Karpas-422 (cell line): ENCODE measurements at regions not wholly inside any gene's neighbourhood (a gene's known extent, or its start where the extent isn't known, plus 50 kb on each side); places are given as distances from the start of the nearest gene placed in this dataset.

Experiments used
- DNase-seq: peaks from one replicate; pipeline ENCODE4 v3.0.0-alpha.2; 2015
- H2AFZ ChIP-seq: fragments of 200-600 bp; sonication (generic); 2 replicates; pipeline ENCODE4 v1.6.1; 2014; ENCODE audit warnings: antibody characterized with exemption, low read length, mixed read lengths
- H3K27ac ChIP-seq: fragments of 200-600 bp; sonication (generic); 2 replicates; pipeline ENCODE4 v1.5.1; 2014; ENCODE audit warnings: mild to moderate bottlenecking, low read length, moderate library complexity
- H3K27me3 ChIP-seq: fragments of 200-600 bp; sonication (generic); 2 replicates; pipeline ENCODE4 v1.6.1; 2014; ENCODE audit warnings: low read length, mixed read lengths
- H3K36me3 ChIP-seq: fragments of 200-600 bp; sonication (generic); 2 replicates; pipeline ENCODE4 v1.6.1; 2014; ENCODE audit warnings: low read length, mixed read lengths; ENCODE audit not compliant: insufficient read depth
- H3K4me1 ChIP-seq: fragments of 200-600 bp; sonication (generic); 2 replicates; pipeline ENCODE4 v1.6.1; 2014; ENCODE audit warnings: mild to moderate bottlenecking, low read length, mixed read lengths
- H3K4me2 ChIP-seq: fragments of 200-600 bp; sonication (generic); 2 replicates; pipeline ENCODE4 v1.6.1; 2014; ENCODE audit warnings: low read length, low read depth, mild to moderate bottlenecking; ENCODE audit not compliant: poor library complexity, severe bottlenecking
- H3K4me3 ChIP-seq: fragments of 200-600 bp; sonication (generic); 2 replicates; pipeline ENCODE4 v1.5.1; 2014; ENCODE audit warnings: mild to moderate bottlenecking, antibody characterized with exemption, low read length, mixed read lengths
- H3K79me2 ChIP-seq: fragments of 200-600 bp; sonication (generic); 2 replicates; pipeline ENCODE4 v1.6.1; 2014; ENCODE audit warnings: mild to moderate bottlenecking, low read length, mixed read lengths
- H3K9ac ChIP-seq: fragments of 200-600 bp; sonication (generic); 2 replicates; pipeline ENCODE4 v1.6.0; 2014; ENCODE audit warnings: low read length
- H3K9me2 ChIP-seq: fragments of 200-600 bp; sonication (generic), shearing (Covaris generic); replicated peaks from 2 replicates; pipeline ENCODE4 v1.6.0; 2014; ENCODE audit warnings: mild to moderate bottlenecking, low read length, moderate library complexity; ENCODE audit not compliant: insufficient read depth
- H3K9me3 ChIP-seq: fragments of 300-700, 200-600 bp; sonication (generic); 2 replicates; pipeline ENCODE4 v1.6.1; 2014; ENCODE audit warnings: low read length, mixed read lengths
- H4K20me1 ChIP-seq: fragments of 200-600 bp; sonication (generic); 2 replicates; pipeline ENCODE4 v1.6.1; 2014; ENCODE audit warnings: mild to moderate bottlenecking, antibody characterized with exemption, low read length, low read depth; ENCODE audit not compliant: insufficient read depth

- no peak overlapping the region for H3K4me2 ChIP-seq
- no peaks in the 10 kb centered on the region for H4K20me1 ChIP-seq
- no peak overlapping the region for H2AFZ ChIP-seq
- no peak overlapping the region for H3K4me3 ChIP-seq
- H3K36me3 ChIP-seq, result no peaks in the 10 kb centered on the region
- H3K9ac ChIP-seq, result no peak overlapping the region
- no peaks in the 10 kb centered on the region for H3K27me3 ChIP-seq
- no peak for DNase-seq
- no peaks in the 10 kb centered on the region for H3K4me1 ChIP-seq
- H3K9me3 ChIP-seq, result no peaks in the 10 kb centered on the region
- no peaks in the 10 kb centered on the region for H3K9me2 ChIP-seq
- no peaks in the 10 kb centered on the region for H3K79me2 ChIP-seq
- no peak overlapping the region for H3K27ac ChIP-seq
Measured at GRCh38 chr5:155512329-155512728, 498.8 kb downstream of the KIF4B start.

- DNase-seq, result no peak
- no peaks in the 10 kb centered on the region for H4K20me1 ChIP-seq
- no peak overlapping the region for H3K9ac ChIP-seq
- no peak overlapping the region for H3K4me2 ChIP-seq
- no peaks in the 10 kb centered on the region for H3K4me1 ChIP-seq
- H3K36me3 ChIP-seq, result no peaks in the 10 kb centered on the region
- H3K9me3 ChIP-seq, result no peaks in the 10 kb centered on the region
- no peaks in the 10 kb centered on the region for H3K9me2 ChIP-seq
- H3K79me2 ChIP-seq, result no peaks in the 10 kb centered on the region
- H2AFZ ChIP-seq, result no peak overlapping the region
- no peaks in the 10 kb centered on the region for H3K27me3 ChIP-seq
- no peak overlapping the region for H3K4me3 ChIP-seq
- no peak overlapping the region for H3K27ac ChIP-seq
Measured at GRCh38 chr5:155514105-155514563, 500.6 kb downstream of the KIF4B start.

GRCh38 chr5:155522540-155522939 lies 509.0 kb downstream of the KIF4B start:
- H3K4me2 ChIP-seq, result no peak overlapping the region
- H3K4me3 ChIP-seq, result no peak overlapping the region
- DNase-seq, result no peak
- no peak overlapping the region for H3K9ac ChIP-seq
- no peak overlapping the region for H2AFZ ChIP-seq
- no peaks in the 10 kb centered on the region for H3K4me1 ChIP-seq
- no peaks in the 10 kb centered on the region for H3K9me2 ChIP-seq
- H4K20me1 ChIP-seq, result no peaks in the 10 kb centered on the region
- no peaks in the 10 kb centered on the region for H3K79me2 ChIP-seq
- no peaks in the 10 kb centered on the region for H3K27me3 ChIP-seq
- no peaks in the 10 kb centered on the region for H3K9me3 ChIP-seq
- H3K27ac ChIP-seq, result no peak overlapping the region
- H3K36me3 ChIP-seq, result no peaks in the 10 kb centered on the region

- Histone ChIP-seq H3K9me2 (no peaks in the 10 kb centered on the region), H4K20me1 (no peaks in the 10 kb centered on the region), H3K36me3 (no peaks in the 10 kb centered on the region), H3K4me1 (no peaks in the 10 kb centered on the region), H3K4me3 (no peak overlapping the region), H3K27me3 (no peaks in the 10 kb centered on the region), H3K9ac (no peak overlapping the region), H3K79me2 (no peaks in the 10 kb centered on the region), H2AFZ (no peak overlapping the region), H3K9me3 (no peaks in the 10 kb centered on the region), H3K4me2 (no peak overlapping the region), H3K27ac (no peak overlapping the region)
- DNase-seq, result no peak
Measured at GRCh38 chr5:155529362-155529761, 515.8 kb downstream of the KIF4B start.

- Histone ChIP-seq H2AFZ (no peak overlapping the region), H3K9ac (no peak overlapping the region), H3K4me2 (no peak overlapping the region), H3K27me3 (no peaks in the 10 kb centered on the region), H3K79me2 (no peaks in the 10 kb centered on the region), H3K36me3 (no peaks in the 10 kb centered on the region), H3K9me2 (no peaks in the 10 kb centered on the region), H3K4me1 (no peaks in the 10 kb centered on the region), H4K20me1 (no peaks in the 10 kb centered on the region), H3K27ac (no peak overlapping the region), H3K9me3 (no peaks in the 10 kb centered on the region), H3K4me3 (no peak overlapping the region)
- DNase-seq, result no peak
Measured at GRCh38 chr5:155530046-155530445, 516.5 kb downstream of the KIF4B start.

- Histone ChIP-seq H3K4me1 (no peaks in the 10 kb centered on the region), H3K36me3 (no peaks in the 10 kb centered on the region), H3K4me3 (no peak overlapping the region), H3K79me2 (no peaks in the 10 kb centered on the region), H4K20me1 (no peaks in the 10 kb centered on the region), H3K27me3 (no peaks in the 10 kb centered on the region), H2AFZ (no peak overlapping the region), H3K9me3 (no peaks in the 10 kb centered on the region), H3K27ac (no peak overlapping the region), H3K9ac (no peak overlapping the region), H3K4me2 (no peak overlapping the region), H3K9me2 (no peaks in the 10 kb centered on the region)
- DNase-seq, result no peak
Measured at GRCh38 chr5:155532621-155533311, 519.2 kb downstream of the KIF4B start.

- no peaks in the 10 kb centered on the region for H3K79me2 ChIP-seq
- DNase-seq, result no peak
Measured at GRCh38 chr5:155540000-155540595, 526.5 kb downstream of the KIF4B start.

GRCh38 chr5:155546075-155546474 lies 532.5 kb downstream of the KIF4B start:
- Histone ChIP-seq H3K4me1 (no peaks in the 10 kb centered on the region), H3K27ac (no peak overlapping the region), H3K4me3 (no peak overlapping the region), H3K79me2 (no peaks in the 10 kb centered on the region), H3K9me2 (no peaks in the 10 kb centered on the region), H3K9ac (no peak overlapping the region), H3K36me3 (no peaks in the 10 kb centered on the region), H3K4me2 (no peak overlapping the region), H3K9me3 (no peaks in the 10 kb centered on the region), H3K27me3 (no peaks in the 10 kb centered on the region), H4K20me1 (no peaks in the 10 kb centered on the region), H2AFZ (no peak overlapping the region)
- DNase-seq, result no peak

More at GRCh38 chr5:155540000-155540595, 526.5 kb downstream of the KIF4B start:
- no peak overlapping the region for H3K27ac ChIP-seq
- no peak overlapping the region for H3K4me3 ChIP-seq
- H3K9me3 ChIP-seq, result no peaks in the 10 kb centered on the region
- H3K27me3 ChIP-seq, result no peaks in the 10 kb centered on the region
- no peaks in the 10 kb centered on the region; the same call in 1 of the 2 replicates for H3K9me2 ChIP-seq
- H3K4me2 ChIP-seq, result no peak overlapping the region
- no peaks in the 10 kb centered on the region for H4K20me1 ChIP-seq
- H3K36me3 ChIP-seq, result no peaks in the 10 kb centered on the region
- H3K4me1 ChIP-seq, result no peaks in the 10 kb centered on the region
- no peak overlapping the region for H3K9ac ChIP-seq
- H2AFZ ChIP-seq, result no peak overlapping the region
